HepG2 (cell line): ENCODE measurements at regions not wholly inside any gene's neighbourhood (a gene's known extent, or its start where the extent isn't known, plus 50 kb on each side); places are given as distances from the start of the nearest gene placed in this dataset.

ENCODE experiments used
- AGO2 ChIP-seq: fragments of 200-400 bp; formaldehyde crosslinking; optimal IDR thresholded peaks from 2 replicates; pipeline ENCODE3; 2017; ENCODE audit warnings: mild to moderate bottlenecking, low read depth, low read length, moderate library complexity
- JUNB ChIP-seq: sonication (generic); formaldehyde crosslinking; IDR thresholded peaks from 2 replicates; pipeline ENCODE4 v1.8.0; 2022; ENCODE audit warnings: missing genetic modification reagents, mild to moderate bottlenecking, borderline replicate concordance
- ZFP36 ChIP-seq: fragments of 150-350 bp; IDR thresholded peaks from 2 replicates; pipeline ENCODE4 v1.6.1; 2018; ENCODE audit warnings: borderline replicate concordance, low read length, low read depth; ENCODE audit not compliant: partially characterized antibody
- ZNF331 ChIP-seq: sonication (generic); formaldehyde crosslinking; IDR thresholded peaks from 2 replicates; pipeline ENCODE4 v1.4.0; 2020; ENCODE audit warnings: missing genetic modification reagents
- TF ChIP-seq, protein P1 (sequence below), 2 experiments: sonication (generic) in 1 of 2; formaldehyde crosslinking in 1 of 2; IDR thresholded peaks; 2 replicates each; pipeline versions ENCODE4 v1.5.1 to v1.6.1; 2011 to 2020; ENCODE audit warnings: borderline replicate concordance in 1 of 2, low read depth in 1 of 2, low read length in 1 of 2, mild to moderate bottlenecking in 1 of 2, missing genetic modification reagents in 1 of 2, moderate library complexity in 1 of 2

DNA sequence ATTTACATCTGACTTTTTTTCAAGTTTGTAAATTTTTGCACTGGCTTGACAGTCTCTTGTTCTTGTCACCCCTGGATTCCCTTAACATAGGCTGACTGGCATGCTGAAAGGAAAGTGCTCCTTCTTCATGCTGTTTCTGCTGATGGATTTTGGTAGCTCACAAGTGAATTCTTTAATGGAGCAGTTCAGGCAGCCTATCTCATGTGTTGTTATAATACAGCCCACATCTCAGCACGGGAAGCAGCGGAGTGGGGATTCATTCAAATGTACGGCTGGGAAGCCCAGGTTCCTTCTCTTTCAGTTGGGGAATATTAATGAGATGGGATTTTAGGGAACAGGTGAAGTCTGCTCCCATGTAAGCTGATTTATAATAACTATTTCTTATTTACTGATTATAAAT, 142.8 kb downstream of the CD8B2 start:
- TF ChIP-seq ZFP36 (no peak), JUNB (CRISPR knock-in tag) (no peak), ZNF331 (CRISPR knock-in tag) (no peak), AGO2 (no peak)
- TF ChIP-seq, protein P1, sequence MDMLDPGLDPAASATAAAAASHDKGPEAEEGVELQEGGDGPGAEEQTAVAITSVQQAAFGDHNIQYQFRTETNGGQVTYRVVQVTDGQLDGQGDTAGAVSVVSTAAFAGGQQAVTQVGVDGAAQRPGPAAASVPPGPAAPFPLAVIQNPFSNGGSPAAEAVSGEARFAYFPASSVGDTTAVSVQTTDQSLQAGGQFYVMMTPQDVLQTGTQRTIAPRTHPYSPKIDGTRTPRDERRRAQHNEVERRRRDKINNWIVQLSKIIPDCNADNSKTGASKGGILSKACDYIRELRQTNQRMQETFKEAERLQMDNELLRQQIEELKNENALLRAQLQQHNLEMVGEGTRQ (IDR thresholded peaks at IDR 0.05; ENCODE audit: low read depth, low read length) = no peak
- TF ChIP-seq, protein P1 (CRISPR knock-in tag; IDR thresholded peaks at IDR 0.05; ENCODE audit: borderline replicate concordance) = no peak
